ENCODE measurements at regions not wholly inside any gene's neighbourhood (a gene's known extent, or its start where the extent isn't known, plus 50 kb on each side); places are given as distances from the start of the nearest gene placed in this dataset.

DNA sequence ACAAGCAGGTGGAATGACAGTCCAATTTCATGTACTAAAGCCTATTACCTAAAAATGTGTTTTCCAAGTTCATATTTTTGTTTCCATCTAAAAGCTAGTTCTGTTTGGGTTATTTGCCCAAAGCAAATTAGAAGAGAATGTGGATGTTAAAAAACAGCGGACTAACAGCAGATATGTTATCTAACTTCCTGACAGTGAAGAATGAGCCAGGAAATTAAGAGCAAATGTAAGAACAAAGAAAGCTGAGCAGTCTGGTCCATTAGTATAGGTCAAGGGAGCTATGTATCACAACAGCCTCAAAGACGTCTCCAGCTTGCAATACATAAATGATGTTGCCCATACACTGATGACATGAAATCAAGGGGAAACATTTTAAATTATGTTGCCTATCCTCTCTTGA is 145.5 kb upstream of the PLD5 start:
- TF ChIP-seq CTCF (IDR thresholded peaks at IDR 0.05; ENCODE audit: low read depth, low read length, poor library complexity, severe bottlenecking) (no peak), EZH2phosphoT487 (IDR thresholded peaks at IDR 0.05; ENCODE audit: borderline replicate concordance, low read length) (no peak)

Measured in DOHH2 (cell line).